HL-60 (cell line): ENCODE measurements at regions not wholly inside any gene's neighbourhood (a gene's known extent, or its start where the extent isn't known, plus 50 kb on each side); places are given as distances from the start of the nearest gene placed in this dataset.

ENCODE experiments used
- CTCF ChIP-seq: IDR thresholded peaks from one replicate; pipeline ENCODE4 v1.5.1; 2011; ENCODE audit warnings: low read length, control low read depth, inconsistent platforms; ENCODE audit not compliant: insufficient read depth
- POLR2AphosphoS5 ChIP-seq: IDR thresholded peaks from 2 replicates; pipeline ENCODE4 v1.6.1; 2012; ENCODE audit warnings: low read depth
- REST ChIP-seq: IDR thresholded peaks from 2 replicates; pipeline ENCODE4 v1.6.1; 2012; ENCODE audit warnings: low read depth; ENCODE audit not compliant: insufficient replicate concordance

- TF ChIP-seq REST (no peak), CTCF (no peak), POLR2AphosphoS5 (no peak)
Measured at GRCh38 chr4:165563851-165564250, 185.0 kb downstream of the CPE start.
